ENCODE measurements at regions not wholly inside any gene's neighbourhood (a gene's known extent, or its start where the extent isn't known, plus 50 kb on each side); places are given as distances from the start of the nearest gene placed in this dataset.

GRCh38 chr6:68233623-68234022 lies 401.5 kb upstream of the ADGRB3 start:
- no peak for TF ChIP-seq CTCF (IDR thresholded peaks at IDR 0.05)

- no peak for TF ChIP-seq CTCF (IDR thresholded peaks at IDR 0.05)
Observed at GRCh38 chr6:68229566-68229965, 405.5 kb upstream of the ADGRB3 start.

- peak; percentile 39; the same call in 1 of the 2 replicates for TF ChIP-seq CTCF (IDR thresholded peaks at IDR 0.05)
Observed at GRCh38 chr6:68226460-68226859, 408.6 kb upstream of the ADGRB3 start.

- TF ChIP-seq CTCF (IDR thresholded peaks at IDR 0.05), result no peak
Observed at GRCh38 chr6:68225729-68226128, 409.4 kb upstream of the ADGRB3 start.

GRCh38 chr6:68211242-68211795 lies 423.8 kb upstream of the ADGRB3 start:
- no peak for TF ChIP-seq CTCF (IDR thresholded peaks at IDR 0.05)

- TF ChIP-seq CTCF (IDR thresholded peaks at IDR 0.05), result no peak
Observed at GRCh38 chr6:68200929-68201328, 434.2 kb upstream of the ADGRB3 start.

- TF ChIP-seq CTCF (IDR thresholded peaks at IDR 0.05), result no peak
Observed at GRCh38 chr6:68197356-68197755, 437.7 kb upstream of the ADGRB3 start.

- peak; percentile 22; the same call in 1 of the 2 replicates for TF ChIP-seq CTCF (IDR thresholded peaks at IDR 0.05)
Observed at GRCh38 chr6:68196645-68197044, 438.4 kb upstream of the ADGRB3 start.

Measured in LNCAP (cell line).